Fibroblast of lung (primary cell): ENCODE measurements at regions not wholly inside any gene's neighbourhood (a gene's known extent, or its start where the extent isn't known, plus 50 kb on each side); places are given as distances from the start of the nearest gene placed in this dataset.
A peak's percentile ranks its signal among the peaks of the same experiment; 100 is the strongest.

Source experiments
- DNase-seq, 2 donors: peaks; one replicate each; pipeline versions ENCODE4 v3.0.0 to v3.0.0-alpha.2; 2010; ENCODE audit warnings: low read depth in 2 of 2
- H2AFZ ChIP-seq: 2 replicates; pipeline ENCODE4 v1.5.1; 2012; ENCODE audit warnings: low read length, control low read depth, inconsistent platforms
- H3K27ac ChIP-seq: 2 replicates; pipeline ENCODE4 v1.5.1; 2011; ENCODE audit warnings: low read length, control low read depth; ENCODE audit not compliant: insufficient read depth
- H3K27me3 ChIP-seq: 2 replicates; pipeline ENCODE4 v1.5.1; 2011; ENCODE audit warnings: mild to moderate bottlenecking, low read length; ENCODE audit not compliant: control insufficient read depth, insufficient read depth
- H3K36me3 ChIP-seq: 2 replicates; pipeline ENCODE4 v1.5.1; 2011; ENCODE audit warnings: low read length; ENCODE audit not compliant: control insufficient read depth, insufficient read depth
- H3K4me1 ChIP-seq: 2 replicates; pipeline ENCODE4 v1.5.1; 2011; ENCODE audit warnings: low read length; ENCODE audit not compliant: control insufficient read depth, insufficient read depth; ENCODE audit errors: extremely low read depth
- H3K4me2 ChIP-seq: 2 replicates; pipeline ENCODE4 v1.5.1; 2011; ENCODE audit warnings: low read length, control low read depth; ENCODE audit not compliant: insufficient read depth; ENCODE audit errors: extremely low read depth
- H3K4me3 ChIP-seq, 4 experiments: fragments of 200-600 bp in 1 of 4; sonication (generic) in 1 of 4; replicated peaks in 1 of 4; 2 replicates each; pipeline ENCODE4 v1.5.1; 2011 to 2016; ENCODE audit warnings: low read length in 4 of 4, low read depth in 3 of 4, mild to moderate bottlenecking in 3 of 4, control low read depth in 2 of 4, inconsistent platforms in 1 of 4, mixed read lengths in 1 of 4; ENCODE audit not compliant: insufficient read depth in 1 of 4; ENCODE audit errors: control extremely low read depth in 1 of 4
- H3K79me2 ChIP-seq: 2 replicates; pipeline ENCODE4 v1.5.1; 2012; ENCODE audit warnings: mild to moderate bottlenecking, low read length, inconsistent platforms; ENCODE audit not compliant: control insufficient read depth, insufficient read depth
- H3K9ac ChIP-seq: 2 replicates; pipeline ENCODE4 v1.5.1; 2011; ENCODE audit warnings: mild to moderate bottlenecking, low read length, control low read depth; ENCODE audit not compliant: insufficient read depth
- H3K9me3 ChIP-seq: 2 replicates; pipeline ENCODE4 v1.5.1; 2012; ENCODE audit warnings: low read depth, low read length; ENCODE audit not compliant: control insufficient read depth, insufficient read depth
- H4K20me1 ChIP-seq: 2 replicates; pipeline ENCODE4 v1.5.1; 2011; ENCODE audit warnings: low read length; ENCODE audit not compliant: control insufficient read depth, insufficient read depth; ENCODE audit errors: extremely low read depth
- CTCF ChIP-seq, 2 donors: IDR thresholded peaks in 1 of 2; conservative IDR thresholded peaks in 1 of 2; 1 replicate in 1 of 2; 2 replicates in 1 of 2; pipeline ENCODE4 v1.5.1; 2011 to 2012; ENCODE audit warnings: low read length in 2 of 2, control low read depth in 1 of 2, inconsistent platforms in 1 of 2, low read depth in 1 of 2, mild to moderate bottlenecking in 1 of 2
- EZH2 ChIP-seq: IDR thresholded peaks from 2 replicates; pipeline ENCODE4 v1.5.1; 2012; ENCODE audit warnings: low read length, control low read depth, mild to moderate bottlenecking; ENCODE audit errors: missing control alignments

DNA sequence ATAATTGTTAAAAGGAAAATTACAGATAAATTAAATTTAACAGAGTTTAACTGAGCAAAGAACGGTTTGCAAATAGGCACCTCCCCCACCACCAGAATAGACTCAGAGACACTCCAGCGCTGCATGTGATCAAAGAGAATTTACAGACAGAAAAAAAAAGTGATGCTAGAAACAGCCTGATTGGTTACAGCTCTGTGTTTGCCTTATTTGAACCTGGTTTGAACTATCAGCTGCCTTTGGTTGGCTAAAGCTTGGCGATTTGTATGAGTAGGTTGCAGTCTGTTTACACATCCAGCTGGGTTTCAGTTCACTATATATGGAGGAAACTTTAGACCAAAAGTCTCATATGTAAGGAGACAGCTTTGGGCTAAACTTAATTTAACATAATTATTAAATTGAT lies 249.1 kb downstream of the ENC1 start:
- no peak overlapping the region for H2AFZ ChIP-seq
- H3K9ac ChIP-seq = no peak overlapping the region
- TF ChIP-seq CTCF (conservative IDR thresholded peaks at IDR 0.05 in 1 of 2, IDR thresholded peaks at IDR 0.05 in 1 of 2; ENCODE audit: low read depth in 1 of 2, low read length in 2 of 2) = no peak
- TF ChIP-seq EZH2 = no peak
- H3K4me1 ChIP-seq = no peaks in the 10 kb centered on the region
- no peak overlapping the region for H3K4me3 ChIP-seq
- no peak overlapping the region for H3K4me2 ChIP-seq
- no peak overlapping the region for H3K27ac ChIP-seq
- H3K27me3 ChIP-seq = no peaks in the 10 kb centered on the region
- H3K9me3 ChIP-seq = no peaks in the 10 kb centered on the region
- H3K36me3 ChIP-seq = no peaks in the 10 kb centered on the region
- DNase-seq = peak in 1 of 2 donors; percentile 71
- H4K20me1 ChIP-seq = no peaks in the 10 kb centered on the region
- H3K79me2 ChIP-seq = no peaks in the 10 kb centered on the region

GRCh38 chr5:74390822-74391221 lies 249.7 kb downstream of the ENC1 start:
- H3K4me3 ChIP-seq = no peak overlapping the region
- no peak overlapping the region for H3K4me2 ChIP-seq
- no peak for TF ChIP-seq CTCF (conservative IDR thresholded peaks at IDR 0.05 in 1 of 2, IDR thresholded peaks at IDR 0.05 in 1 of 2; ENCODE audit: low read depth in 1 of 2, low read length in 2 of 2)
- no peak for TF ChIP-seq EZH2
- no peak overlapping the region for H3K9ac ChIP-seq
- no peaks in the 10 kb centered on the region for H3K9me3 ChIP-seq
- no peaks in the 10 kb centered on the region for H3K79me2 ChIP-seq
- no peak overlapping the region for H3K27ac ChIP-seq
- H3K27me3 ChIP-seq = no peaks in the 10 kb centered on the region
- H3K36me3 ChIP-seq = no peaks in the 10 kb centered on the region
- H2AFZ ChIP-seq = no peak overlapping the region
- DNase-seq = peak in 1 of 2 donors; percentile 56
- no peaks in the 10 kb centered on the region for H3K4me1 ChIP-seq
- H4K20me1 ChIP-seq = no peaks in the 10 kb centered on the region

GRCh38 chr5:74390306-74390637 lies 250.3 kb downstream of the ENC1 start:
- Histone ChIP-seq H3K27me3 (no peaks in the 10 kb centered on the region), H3K9ac (no peak overlapping the region), H3K4me2 (no peak overlapping the region), H3K4me3 (no peak overlapping the region), H3K79me2 (no peaks in the 10 kb centered on the region), H2AFZ (no peak overlapping the region), H3K36me3 (no peaks in the 10 kb centered on the region), H3K9me3 (no peaks in the 10 kb centered on the region), H4K20me1 (no peaks in the 10 kb centered on the region), H3K4me1 (no peaks in the 10 kb centered on the region), H3K27ac (no peak overlapping the region)
- TF ChIP-seq CTCF (conservative IDR thresholded peaks at IDR 0.05 in 1 of 2, IDR thresholded peaks at IDR 0.05 in 1 of 2; ENCODE audit: low read depth in 1 of 2, low read length in 2 of 2) (no peak), EZH2 (no peak)
- DNase-seq = no peak
